Right cardiac atrium (tissue), 5 donors: ENCODE measurements at regions not wholly inside any gene's neighbourhood (a gene's known extent, or its start where the extent isn't known, plus 50 kb on each side); places are given as distances from the start of the nearest gene placed in this dataset.
"Not testable (repeated sequence)": the region's sequence is repeated elsewhere in the genome, so short reads cannot be mapped to it uniquely, and the experiment has no call there.

Experiments used
- ATAC-seq, 2 donors: fragments of 200-7000 bp; cut with Tn5 transposase; one replicate each; pipeline versions ENCODE4 v1.8.0 to v1.9.1; 2020; ENCODE audit warnings: moderate library complexity in 2 of 2, mild to moderate bottlenecking in 1 of 2
- DNase-seq, 3 donors: peaks; one replicate each; pipeline ENCODE4 v3.0.0-alpha.2; 2020
- H3K27ac ChIP-seq: one replicate; pipeline ENCODE4 v1.5.1; 2013; ENCODE audit warnings: mild to moderate bottlenecking, low read length, control low read depth, moderate library complexity
- H3K27me3 ChIP-seq: one replicate; pipeline ENCODE4 v1.6.1; 2013; ENCODE audit not compliant: control insufficient read depth, insufficient read depth
- H3K4me1 ChIP-seq: one replicate; pipeline ENCODE4 v1.6.1; 2013; ENCODE audit warnings: low read length; ENCODE audit not compliant: control insufficient read depth, insufficient read depth
- H3K4me3 ChIP-seq: one replicate; pipeline ENCODE4 v1.5.1; 2013; ENCODE audit warnings: low read length, control low read depth
- H3K9me3 ChIP-seq: one replicate; pipeline ENCODE4 v1.6.1; 2013; ENCODE audit warnings: low read length; ENCODE audit not compliant: control insufficient read depth
- WGBS: extraction: QIAGEN DNeasy Blood & Tissue Kit; methylation state at CpG from one replicate; pipeline ENCODE4 v1.1.7; 2013; 5-methylcytosine and 5-hydroxymethylcytosine counted together
- intact Hi-C, 4 donors: fragments of 100-400 bp; cut with DNase I; formaldehyde crosslinking; loops; one replicate each; pipeline versions ENCODE4 v1.11.0 to v1.14.0; 2022 to 2023
- donor health status: healthy with polysubstance abuse.
- donor health status: DM: no; HTN: yes; CAD: no.
- donor health status: DM: no; HTN: no; CAD: no.
- donor health status: DM: no; HTN: yes; CAD: no; lungs with severe emphysema.
- donor health status: DM: yes; HTN: yes; CAD: no.

DNA sequence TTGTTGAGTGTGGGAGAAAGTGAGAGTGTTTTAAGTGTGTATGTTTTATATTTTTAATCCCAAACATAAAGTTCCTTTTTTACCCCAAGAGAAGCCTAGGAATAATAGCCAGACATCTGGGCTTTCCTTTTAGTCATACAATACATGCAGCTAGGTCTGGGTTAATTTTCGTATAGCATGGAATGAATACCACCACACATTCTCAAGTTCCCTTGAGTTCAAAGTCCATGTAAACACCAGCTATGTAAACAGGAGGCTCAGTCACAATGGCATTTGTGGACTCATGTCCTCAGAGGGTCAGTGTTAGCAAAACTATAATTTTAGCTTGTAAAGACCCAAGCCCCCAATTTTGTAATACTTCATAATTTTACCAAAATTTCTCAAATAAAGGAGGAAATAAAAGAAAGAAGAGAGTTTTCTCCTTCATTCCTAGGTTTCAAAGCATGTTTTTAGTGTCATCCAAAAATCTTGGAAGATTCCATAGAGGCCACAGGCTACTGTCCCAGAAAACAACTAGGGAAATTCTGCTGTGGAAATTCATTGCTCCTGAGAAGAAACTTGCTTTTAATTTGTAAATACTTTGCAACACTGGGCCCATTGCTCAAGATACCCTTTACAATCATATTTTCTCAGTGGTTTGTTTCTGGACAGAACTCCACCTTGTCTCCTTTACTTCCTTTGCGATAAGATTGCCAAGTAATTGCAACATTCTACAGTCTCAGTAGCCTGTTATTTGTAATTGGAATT lies 671.2 kb downstream of the COL12A1 start:
- Histone ChIP-seq H3K9me3 (no peaks in the 10 kb centered on the region), H3K4me1 (no peaks in the 10 kb centered on the region), H3K27ac (no peak overlapping the region), H3K4me3 (no peak overlapping the region), H3K27me3 (no peaks in the 10 kb centered on the region)
- intact Hi-C loops, result no loop called here
- DNase-seq (no peak), ATAC-seq (peak; percentile 60 to 86)
- 51% methylated on average over 2 of the region's 2 CpGs for WGBS

GRCh38 chr6:74519163-74519562 lies 686.7 kb downstream of the COL12A1 start:
- no peaks in the 10 kb centered on the region for H3K4me1 ChIP-seq
- no peak overlapping the region for H3K4me3 ChIP-seq
- ATAC-seq (no peak), DNase-seq (no peak)
- H3K27ac ChIP-seq, result no peak overlapping the region
- 58% methylated on average over 1 of the region's 1 CpG for WGBS
- no peaks in the 10 kb centered on the region for H3K27me3 ChIP-seq
- intact Hi-C loops, result no loop called here
- no peaks in the 10 kb centered on the region for H3K9me3 ChIP-seq

DNA sequence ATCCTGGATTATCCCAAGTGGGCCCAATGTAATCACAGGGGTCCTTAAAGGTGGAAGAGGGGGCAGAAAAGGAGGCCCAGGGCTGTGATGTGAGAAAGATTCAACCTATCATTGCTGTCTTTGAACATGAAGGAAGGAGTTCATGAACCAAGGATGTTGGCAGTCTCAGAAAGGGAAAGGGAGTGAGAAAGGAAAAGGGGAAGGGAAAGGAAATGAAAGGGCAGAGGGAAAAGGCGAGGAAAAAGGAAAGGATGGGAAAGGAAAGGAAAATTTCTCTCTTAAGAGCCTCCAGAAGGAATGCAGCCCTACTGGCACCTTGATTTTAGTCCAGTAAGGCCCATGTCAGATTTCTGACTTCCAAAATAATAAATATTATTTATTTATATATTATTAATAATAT lies 687.8 kb downstream of the COL12A1 start:
- Histone ChIP-seq H3K27me3 (no peaks in the 10 kb centered on the region), H3K9me3 (no peaks in the 10 kb centered on the region), H3K4me3 (no peak overlapping the region), H3K4me1 (no peaks in the 10 kb centered on the region), H3K27ac (no peak overlapping the region)
- intact Hi-C loops, result no loop called here
- ATAC-seq (no peak), DNase-seq (no peak)
- 78% methylated on average over 1 of the region's 1 CpG for WGBS

DNA sequence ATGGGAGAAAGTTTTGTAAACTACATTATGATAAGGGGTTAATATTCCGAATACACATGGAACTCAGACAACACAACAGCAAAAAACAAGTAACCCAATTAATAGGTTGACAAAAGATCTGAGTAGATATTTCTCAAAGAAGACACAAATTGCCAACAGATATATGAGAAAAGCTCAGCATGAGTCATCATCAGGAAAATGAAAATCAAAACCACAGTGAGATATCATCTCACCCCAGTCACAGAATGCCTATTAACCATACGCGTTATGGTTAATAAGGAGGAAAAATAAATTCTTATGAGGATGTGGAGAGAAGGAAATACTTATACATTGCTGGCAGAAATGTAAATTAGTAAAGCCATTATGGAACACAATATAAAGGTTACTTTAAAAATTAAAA lies 695.0 kb downstream of the COL12A1 start:
- ATAC-seq, result no peak
- 92% methylated on average over 3 of the region's 3 CpGs for WGBS
- Histone ChIP-seq H3K27me3 (no peaks in the 10 kb centered on the region), H3K27ac (no peak overlapping the region), H3K9me3 (no peaks in the 10 kb centered on the region), H3K4me3 (no peak overlapping the region), H3K4me1 (no peaks in the 10 kb centered on the region)
- intact Hi-C loops, result no loop called here
- no peak for DNase-seq

- Histone ChIP-seq H3K4me3 (no peak overlapping the region), H3K27ac (no peak overlapping the region), H3K4me1 (no peaks in the 10 kb centered on the region), H3K27me3 (no peaks in the 10 kb centered on the region), H3K9me3 (peaks cover 4% of the 10 kb centered on the region)
- WGBS, result 69% methylated on average over 1 of the region's 1 CpG
- DNase-seq, result no peak
- no peak for ATAC-seq
- intact Hi-C loops, result no loop called here
Measured at GRCh38 chr6:74507649-74508048, 698.2 kb downstream of the COL12A1 start.

DNA sequence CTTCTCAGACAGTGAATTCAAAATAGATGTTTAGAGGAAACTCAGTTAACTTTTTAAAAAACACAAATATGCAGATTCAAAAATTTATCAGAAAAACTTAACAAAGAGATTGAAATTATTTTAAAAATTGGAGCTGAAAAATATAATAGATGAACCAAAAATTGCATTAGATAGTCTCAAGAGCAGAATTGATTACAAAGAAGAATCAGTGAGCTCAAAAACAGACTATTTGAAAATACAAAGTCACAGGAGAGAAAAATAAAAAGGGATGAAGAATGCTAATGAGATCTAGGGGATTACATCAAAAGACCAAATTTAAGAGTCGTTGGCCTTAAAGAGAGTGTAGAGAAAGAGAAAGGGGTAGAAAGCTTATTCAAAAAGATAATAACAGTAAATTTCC lies 700.5 kb downstream of the COL12A1 start:
- no peak for DNase-seq
- Histone ChIP-seq H3K9me3 (peaks cover 4% of the 10 kb centered on the region), H3K27me3 (no peaks in the 10 kb centered on the region), H3K4me3 (no peak overlapping the region), H3K4me1 (no peaks in the 10 kb centered on the region), H3K27ac (no peak overlapping the region)
- intact Hi-C loops, result no loop called here
- no peak for ATAC-seq
- WGBS, result 75% methylated on average over 1 of the region's 1 CpG

GRCh38 chr6:74504941-74505340 lies 700.9 kb downstream of the COL12A1 start:
- WGBS, result 81% methylated on average over 3 of the region's 3 CpGs
- H3K9me3 ChIP-seq, result peaks cover 4% of the 10 kb centered on the region
- DNase-seq (no peak), ATAC-seq (no peak)
- no peak overlapping the region for H3K4me3 ChIP-seq
- intact Hi-C loops, result no loop called here
- no peak overlapping the region for H3K27ac ChIP-seq
- no peaks in the 10 kb centered on the region for H3K27me3 ChIP-seq
- no peaks in the 10 kb centered on the region for H3K4me1 ChIP-seq

GRCh38 chr6:74492587-74492986 lies 713.3 kb downstream of the COL12A1 start:
- ATAC-seq (no peak), DNase-seq (no peak)
- Histone ChIP-seq H3K27ac (no peak overlapping the region), H3K9me3 (no peaks in the 10 kb centered on the region), H3K4me3 (no peak overlapping the region), H3K27me3 (no peaks in the 10 kb centered on the region), H3K4me1 (no peaks in the 10 kb centered on the region)
- intact Hi-C loops, result no loop called here
- WGBS, result 48% methylated on average over 1 of the region's 1 CpG

DNA sequence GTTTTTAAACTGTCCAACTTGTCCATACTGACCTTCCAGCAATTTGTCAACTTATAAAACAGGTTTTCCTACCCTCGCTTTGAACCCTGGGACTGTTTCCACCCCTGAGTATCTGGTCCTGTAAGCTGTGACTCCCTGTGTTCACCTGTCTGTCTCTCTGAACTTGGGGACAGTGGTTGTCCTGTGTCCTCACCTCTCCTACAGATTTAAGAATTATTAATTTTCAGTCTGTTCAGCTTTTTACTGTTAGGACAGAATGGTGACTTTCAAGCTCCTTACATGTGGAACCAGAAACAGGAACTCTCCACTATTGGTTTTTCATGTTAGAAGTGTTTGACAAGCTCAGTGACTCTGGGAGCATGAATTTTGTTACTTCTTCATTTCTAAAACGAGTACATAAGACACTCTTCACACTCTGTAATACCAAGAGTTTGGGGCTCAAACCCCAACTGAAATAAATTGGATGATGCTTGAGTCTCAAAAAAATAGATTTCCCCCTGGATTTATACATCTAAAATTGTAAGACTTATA lies 713.9 kb downstream of the COL12A1 start:
- H3K4me1 ChIP-seq, result no peaks in the 10 kb centered on the region
- intact Hi-C loops, result no loop called here
- no peaks in the 10 kb centered on the region for H3K9me3 ChIP-seq
- H3K27me3 ChIP-seq, result no peaks in the 10 kb centered on the region
- 56% methylated on average over 2 of the region's 2 CpGs for WGBS
- H3K27ac ChIP-seq, result no peak overlapping the region
- DNase-seq (no peak), ATAC-seq (no peak)
- no peak overlapping the region for H3K4me3 ChIP-seq

DNA sequence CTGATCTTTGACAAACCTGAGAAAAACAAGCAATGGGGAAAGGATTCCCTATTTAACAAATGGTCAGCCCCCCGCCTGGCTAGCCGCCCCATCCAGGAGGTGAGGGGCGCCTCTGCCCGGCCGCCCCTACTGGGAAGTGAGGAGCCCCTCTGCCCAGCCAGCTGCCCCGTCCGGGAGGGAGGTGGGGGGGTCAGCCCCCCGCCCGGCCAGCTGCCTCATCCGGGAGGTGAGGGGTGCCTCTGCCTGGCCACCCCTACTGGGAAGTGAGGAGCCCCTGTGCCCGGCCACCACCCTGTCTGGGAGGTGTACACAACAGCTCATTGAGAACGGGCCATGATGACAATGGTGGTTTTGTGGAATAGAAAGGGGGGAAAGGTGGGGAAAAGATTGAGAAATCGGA lies 717.1 kb downstream of the COL12A1 start:
- H3K4me3 ChIP-seq, H3K4me1 ChIP-seq, ATAC-seq, DNase-seq, H3K9me3 ChIP-seq, H3K27ac ChIP-seq, H3K27me3 ChIP-seq, intact Hi-C loops: not testable (repeated sequence)
- WGBS, result 95% methylated on average over 13 of the region's 13 CpGs

GRCh38 chr6:74482180-74482579 lies 723.7 kb downstream of the COL12A1 start:
- no peak for DNase-seq
- H3K27ac ChIP-seq, result no peak overlapping the region
- H3K27me3 ChIP-seq, result no peaks in the 10 kb centered on the region
- no peaks in the 10 kb centered on the region for H3K4me1 ChIP-seq
- no peak for ATAC-seq
- WGBS, result 94% methylated on average over 1 of the region's 1 CpG
- intact Hi-C loops, result no loop called here
- no peaks in the 10 kb centered on the region for H3K9me3 ChIP-seq
- no peak overlapping the region for H3K4me3 ChIP-seq

DNA sequence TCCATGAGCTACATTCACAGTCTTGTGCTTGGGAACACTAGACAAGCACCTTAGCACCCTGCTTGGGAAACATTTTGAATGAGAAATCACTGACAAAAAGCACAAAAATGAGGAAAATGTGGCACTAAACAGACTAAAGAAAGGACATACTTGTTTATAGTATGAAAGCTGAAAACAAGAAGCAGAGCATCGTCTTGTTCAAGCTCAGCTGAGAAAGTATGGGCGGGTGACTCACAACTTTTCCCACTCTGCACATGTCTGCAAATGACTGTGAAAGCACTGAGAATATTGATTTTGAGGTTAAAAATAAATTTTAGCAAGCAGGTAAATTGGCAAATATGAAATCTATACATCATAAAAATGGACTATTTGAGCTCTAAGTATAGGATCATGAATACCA lies 725.3 kb downstream of the COL12A1 start:
- WGBS, result 85% methylated on average over 2 of the region's 2 CpGs
- intact Hi-C loops, result no loop called here

More for the DNA sequence above, 725.3 kb downstream of the COL12A1 start:
- Histone ChIP-seq H3K4me1 (no peaks in the 10 kb centered on the region), H3K9me3 (no peaks in the 10 kb centered on the region), H3K27ac (no peak overlapping the region), H3K27me3 (no peaks in the 10 kb centered on the region), H3K4me3 (no peak overlapping the region)
- ATAC-seq, result no peak
- DNase-seq, result no peak
